Activated B cell treated with CpG ODN at 0.5 μM for 24 hours (primary cell): ENCODE measurements at regions not wholly inside any gene's neighbourhood (a gene's known extent, or its start where the extent isn't known, plus 50 kb on each side); places are given as distances from the start of the nearest gene placed in this dataset.

ENCODE experiments used
- ATAC-seq: fragments of 200-7000 bp; cut with Tn5 transposase; one replicate; pipeline ENCODE4 v1.10.0; 2021; ENCODE audit warnings: low read depth, mild to moderate bottlenecking, moderate library complexity
- CTCF ChIA-PET: fragments of 350-600 bp; sonication (Branson Sonifier 250); formaldehyde crosslinking; loops from one replicate; lab custom pipeline; 2021; ENCODE audit warnings: antibody characterized with exemption; lab: Charles Lee
- POLR2A ChIA-PET: fragments of 350-600 bp; sonication (Branson Sonifier 250); formaldehyde crosslinking; loops from one replicate; lab custom pipeline; 2021; ENCODE audit warnings: antibody characterized with exemption; lab: Charles Lee
- DNase-seq: peaks from one replicate; pipeline ENCODE4 v3.0.0; 2022
- H3K27ac Mint-ChIP-seq: one replicate; pipeline ENCODE4 v1.8.0; 2020; ENCODE audit warnings: mixed read lengths
- H3K27me3 Mint-ChIP-seq: one replicate; pipeline ENCODE4 v1.8.0; 2021; ENCODE audit warnings: mixed read lengths
- H3K36me3 Mint-ChIP-seq: one replicate; pipeline ENCODE4 v1.8.0; 2021; ENCODE audit warnings: low read depth, mixed read lengths
- H3K4me1 Mint-ChIP-seq: one replicate; pipeline ENCODE4 v1.8.0; 2021; ENCODE audit warnings: mixed read lengths
- H3K4me3 Mint-ChIP-seq: one replicate; pipeline ENCODE4 v1.8.0; 2020; ENCODE audit warnings: mild to moderate bottlenecking, mixed read lengths
- H3K9me3 Mint-ChIP-seq: one replicate; pipeline ENCODE4 v1.8.0; 2020; ENCODE audit warnings: mixed read lengths
- CTCF ChIP-seq: fragments of 200-600 bp; IDR thresholded peaks from one replicate; pipeline ENCODE4 v1.8.0; 2022; ENCODE audit warnings: antibody characterized with exemption, mild to moderate bottlenecking
- intact Hi-C: fragments of 100-400 bp; cut with micrococcal nuclease; formaldehyde crosslinking; loops from one replicate; pipeline ENCODE4 v1.15.1; 2024

DNA sequence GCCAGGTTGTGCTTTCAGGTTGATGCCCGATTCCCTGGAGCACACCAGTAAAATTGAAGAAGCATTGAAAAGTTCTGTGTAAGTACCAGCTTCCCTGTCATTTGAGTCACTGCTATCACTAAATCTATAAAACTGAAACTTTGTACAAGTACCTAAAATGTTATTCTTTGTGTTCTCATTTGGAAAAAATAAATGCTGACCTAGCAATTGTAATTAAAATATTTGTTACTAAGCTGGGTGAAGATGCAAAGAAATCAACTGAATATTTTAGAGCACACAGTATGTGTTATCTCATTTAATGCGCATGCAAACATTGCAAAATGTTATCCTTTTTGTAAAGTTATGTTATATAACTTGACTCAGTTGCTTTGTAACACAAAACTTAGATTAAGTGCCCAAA is 733.7 kb downstream of the TBL1XR1 start:
- ChIA-PET CTCF (no interaction called here), POLR2A (no interaction called here)
- Mint-ChIP-seq H3K9me3 (peaks cover 4% of the 10 kb centered on the region), H3K36me3 (no peaks in the 10 kb centered on the region), H3K27ac (no peak overlapping the region), H3K27me3 (no peaks in the 10 kb centered on the region), H3K4me1 (no peaks in the 10 kb centered on the region), H3K4me3 (no peak overlapping the region)
- intact Hi-C loops, result no loop called here
- no peak for TF ChIP-seq CTCF
- ATAC-seq (no peak), DNase-seq (no peak)

GRCh38 chr3:176447369-176447768 is 749.9 kb downstream of the TBL1XR1 start:
- no peak for DNase-seq
- Mint-ChIP-seq H3K27ac (no peak overlapping the region), H3K9me3 (peaks cover 10% of the 10 kb centered on the region), H3K36me3 (no peaks in the 10 kb centered on the region), H3K4me1 (no peaks in the 10 kb centered on the region), H3K27me3 (no peaks in the 10 kb centered on the region), H3K4me3 (no peak overlapping the region)
- ChIA-PET CTCF (no interaction called here), POLR2A (no interaction called here)
- no peak for TF ChIP-seq CTCF
- intact Hi-C loops, result no loop called here
- ATAC-seq, result no peak

DNA sequence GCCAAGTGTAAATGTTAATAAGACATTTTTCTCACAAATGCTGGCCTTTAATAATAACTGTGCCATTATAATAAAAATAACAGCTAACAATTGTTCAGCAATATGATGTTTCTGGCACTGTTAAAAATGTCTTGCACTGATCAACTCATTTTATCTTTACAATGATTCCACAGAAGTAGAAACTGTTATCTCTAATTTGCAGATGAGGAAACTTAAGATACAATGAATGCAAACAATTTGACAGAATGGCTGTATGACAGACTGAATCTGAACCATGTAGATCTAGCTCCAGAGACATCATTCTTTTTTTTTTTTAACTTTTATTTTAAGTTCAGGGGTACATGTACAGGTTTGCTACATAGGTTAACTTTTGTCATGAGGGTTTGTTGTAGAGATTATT is 755.0 kb downstream of the TBL1XR1 start:
- Mint-ChIP-seq H3K27ac (no peak overlapping the region), H3K4me1 (no peaks in the 10 kb centered on the region), H3K4me3 (no peak overlapping the region), H3K36me3 (no peaks in the 10 kb centered on the region), H3K27me3 (no peaks in the 10 kb centered on the region), H3K9me3 (peaks cover 9% of the 10 kb centered on the region)
- ChIA-PET CTCF (no interaction called here), POLR2A (no interaction called here)
- DNase-seq (no peak), ATAC-seq (no peak)
- no peak for TF ChIP-seq CTCF
- intact Hi-C loops, result no loop called here

DNA sequence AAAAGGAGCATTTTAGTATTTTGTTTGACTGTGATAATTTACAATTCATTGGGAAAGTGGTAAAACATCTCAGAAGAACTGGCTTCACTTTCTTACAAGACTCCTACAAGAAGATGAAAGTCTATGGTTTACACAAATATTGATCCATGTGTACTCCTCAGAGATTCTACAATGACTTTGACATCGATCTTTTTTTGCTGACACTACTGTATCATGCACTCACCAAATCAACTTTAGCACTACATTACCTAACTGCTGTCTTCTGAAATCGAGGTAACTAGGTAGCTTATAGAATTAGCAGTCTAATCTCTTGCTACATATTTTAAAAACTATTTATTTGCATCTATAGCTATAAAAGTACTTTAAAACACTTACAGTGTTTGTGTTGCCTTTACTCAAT is 757.6 kb downstream of the TBL1XR1 start:
- Mint-ChIP-seq H3K27me3 (no peaks in the 10 kb centered on the region), H3K36me3 (no peaks in the 10 kb centered on the region), H3K4me1 (no peaks in the 10 kb centered on the region), H3K9me3 (peaks cover 4% of the 10 kb centered on the region), H3K4me3 (no peak overlapping the region), H3K27ac (no peak overlapping the region)
- ATAC-seq, result no peak
- ChIA-PET CTCF (no interaction called here), POLR2A (no interaction called here)
- no peak for DNase-seq
- no peak for TF ChIP-seq CTCF
- intact Hi-C loops, result no loop called here

GRCh38 chr3:176431991-176432390 is 765.3 kb downstream of the TBL1XR1 start:
- no peak overlapping the region for H3K27ac Mint-ChIP-seq
- no peaks in the 10 kb centered on the region for H3K27me3 Mint-ChIP-seq
- H3K9me3 Mint-ChIP-seq, result no peaks in the 10 kb centered on the region
- TF ChIP-seq CTCF, result no peak
- intact Hi-C loops, result no loop called here
- H3K36me3 Mint-ChIP-seq, result no peaks in the 10 kb centered on the region
- CTCF ChIA-PET, result no interaction called here
- H3K4me1 Mint-ChIP-seq, result no peaks in the 10 kb centered on the region
- DNase-seq (no peak), ATAC-seq (no peak)
- H3K4me3 Mint-ChIP-seq, result no peak overlapping the region
- POLR2A ChIA-PET, result no interaction called here
